Lower lobe of right lung (tissue), 2 donors: ENCODE measurements at regions not wholly inside any gene's neighbourhood (a gene's known extent, or its start where the extent isn't known, plus 50 kb on each side); places are given as distances from the start of the nearest gene placed in this dataset.

ENCODE experiments used
- ATAC-seq, 2 donors: fragments of 200-7000 bp; cut with Tn5 transposase; one replicate each; pipeline ENCODE4 v1.9.1; 2020 to 2022; ENCODE audit warnings: mild to moderate bottlenecking in 2 of 2, moderate library complexity in 2 of 2
- DNase-seq: peaks from one replicate; pipeline ENCODE4 v3.0.0-alpha.2; 2020
- H3K27ac ChIP-seq: fragments of 200-600 bp; one replicate; pipeline ENCODE4 v1.8.0; 2022
- H3K27me3 ChIP-seq: fragments of 200-600 bp; one replicate; pipeline ENCODE4 v1.8.0; 2022; ENCODE audit warnings: low read depth
- H3K36me3 ChIP-seq: fragments of 200-600 bp; one replicate; pipeline ENCODE4 v1.8.0; 2022; ENCODE audit warnings: mild to moderate bottlenecking
- H3K4me1 ChIP-seq: fragments of 200-600 bp; one replicate; pipeline ENCODE4 v1.8.0; 2022
- H3K4me3 ChIP-seq: fragments of 200-600 bp; one replicate; pipeline ENCODE4 v1.8.0; 2022; ENCODE audit warnings: mild to moderate bottlenecking
- H3K9me3 ChIP-seq: fragments of 200-600 bp; one replicate; pipeline ENCODE4 v1.8.0; 2022
- CTCF ChIP-seq: fragments of 200-600 bp; IDR thresholded peaks from one replicate; pipeline ENCODE4 v1.8.0; 2022; ENCODE audit warnings: antibody characterized with exemption, mild to moderate bottlenecking
- intact Hi-C: fragments of 100-400 bp; cut with DNase I; formaldehyde crosslinking; loops from one replicate; pipeline ENCODE4 v1.11.0; 2022
- donor health status: DM: no; HTN: yes; CAD: no; lungs with severe emphysema.

GRCh38 chr4:187332141-187332540, 608.5 kb upstream of the FAT1 start:
- Histone ChIP-seq H3K4me1 (no peaks in the 10 kb centered on the region), H3K27me3 (no peaks in the 10 kb centered on the region), H3K4me3 (no peak overlapping the region), H3K9me3 (no peaks in the 10 kb centered on the region), H3K36me3 (no peaks in the 10 kb centered on the region), H3K27ac (no peak overlapping the region)
- no peak for ATAC-seq
- DNase-seq = no peak
- no peak for TF ChIP-seq CTCF
- intact Hi-C loops = no loop called here

- DNase-seq (no peak), ATAC-seq (no peak)
- H3K27ac ChIP-seq = no peak overlapping the region
- H3K36me3 ChIP-seq = no peaks in the 10 kb centered on the region
- H3K9me3 ChIP-seq = no peaks in the 10 kb centered on the region
- H3K27me3 ChIP-seq = no peaks in the 10 kb centered on the region
- no peak overlapping the region for H3K4me3 ChIP-seq
- intact Hi-C loops = no loop called here
- TF ChIP-seq CTCF = no peak
- no peaks in the 10 kb centered on the region for H3K4me1 ChIP-seq
Observed at GRCh38 chr4:187333151-187333550, 609.5 kb upstream of the FAT1 start.

- Histone ChIP-seq H3K4me3 (no peak overlapping the region), H3K4me1 (no peaks in the 10 kb centered on the region), H3K9me3 (no peaks in the 10 kb centered on the region), H3K36me3 (no peaks in the 10 kb centered on the region), H3K27ac (no peak overlapping the region), H3K27me3 (no peaks in the 10 kb centered on the region)
- no peak for ATAC-seq
- DNase-seq = no peak
- intact Hi-C loops = no loop called here
- no peak for TF ChIP-seq CTCF
Observed at GRCh38 chr4:187335339-187335738, 611.7 kb upstream of the FAT1 start.

- intact Hi-C loops = no loop called here
- no peaks in the 10 kb centered on the region for H3K27me3 ChIP-seq
- no peak overlapping the region for H3K27ac ChIP-seq
- no peak overlapping the region for H3K4me3 ChIP-seq
- TF ChIP-seq CTCF = no peak
- ATAC-seq (peak; percentile 9 to 23), DNase-seq (no peak)
- no peaks in the 10 kb centered on the region for H3K36me3 ChIP-seq
- no peaks in the 10 kb centered on the region for H3K9me3 ChIP-seq
- no peaks in the 10 kb centered on the region for H3K4me1 ChIP-seq
Observed at GRCh38 chr4:187354740-187355139, 631.1 kb upstream of the FAT1 start.

- intact Hi-C loops = no loop called here
- no peaks in the 10 kb centered on the region for H3K4me1 ChIP-seq
- H3K36me3 ChIP-seq = no peaks in the 10 kb centered on the region
- no peaks in the 10 kb centered on the region for H3K9me3 ChIP-seq
- no peak overlapping the region for H3K27ac ChIP-seq
- DNase-seq (no peak), ATAC-seq (peak in 1 of 2 donors; percentile 73)
- H3K4me3 ChIP-seq = no peak overlapping the region
- H3K27me3 ChIP-seq = no peaks in the 10 kb centered on the region
- TF ChIP-seq CTCF = no peak
Observed at GRCh38 chr4:187357045-187357643, 633.5 kb upstream of the FAT1 start.

GRCh38 chr4:187357821-187358220, 634.2 kb upstream of the FAT1 start:
- no peak for TF ChIP-seq CTCF
- intact Hi-C loops = no loop called here
- H3K4me3 ChIP-seq = no peak overlapping the region
- H3K4me1 ChIP-seq = no peaks in the 10 kb centered on the region
- H3K9me3 ChIP-seq = no peaks in the 10 kb centered on the region
- H3K27me3 ChIP-seq = no peaks in the 10 kb centered on the region
- DNase-seq (no peak), ATAC-seq (no peak)
- no peaks in the 10 kb centered on the region for H3K36me3 ChIP-seq
- H3K27ac ChIP-seq = no peak overlapping the region
